Parathyroid adenoma (tissue), 2 donors: ENCODE measurements at regions not wholly inside any gene's neighbourhood (a gene's known extent, or its start where the extent isn't known, plus 50 kb on each side); places are given as distances from the start of the nearest gene placed in this dataset.

Source experiments
- H2AFZ ChIP-seq: fragments of 300-600 bp; sonication (generic); one replicate; pipeline ENCODE4 v1.7.0; 2017; ENCODE audit warnings: antibody characterized with exemption, mild to moderate bottlenecking
- H3K27ac ChIP-seq: fragments of 300-600 bp; sonication (generic); one replicate; pipeline ENCODE4 v1.7.0; 2017
- H3K27me3 ChIP-seq: fragments of 300-600 bp; sonication (generic); one replicate; pipeline ENCODE4 v1.7.0; 2017; ENCODE audit warnings: low read length; ENCODE audit not compliant: control insufficient read depth, insufficient read depth
- H3K36me3 ChIP-seq: fragments of 300-600 bp; sonication (generic); one replicate; pipeline ENCODE4 v1.7.0; 2017; ENCODE audit warnings: low read length; ENCODE audit not compliant: control insufficient read depth, insufficient read depth
- H3K4me1 ChIP-seq: fragments of 300-600 bp; sonication (generic); one replicate; pipeline ENCODE4 v1.7.0; 2017; ENCODE audit warnings: control low read depth
- H3K4me2 ChIP-seq: fragments of 300-600 bp; sonication (generic); one replicate; pipeline ENCODE4 v1.7.0; 2017; ENCODE audit warnings: low read length
- H3K4me3 ChIP-seq: fragments of 300-600 bp; sonication (generic); one replicate; pipeline ENCODE4 v1.7.0; 2017; ENCODE audit warnings: low read depth, low read length
- H3K79me2 ChIP-seq: fragments of 300-600 bp; sonication (generic); one replicate; pipeline ENCODE4 v1.7.0; 2017; ENCODE audit warnings: control low read depth
- H3K9ac ChIP-seq: fragments of 300-600 bp; sonication (generic); one replicate; pipeline ENCODE4 v1.7.0; 2017; ENCODE audit warnings: mild to moderate bottlenecking
- H3K9me3 ChIP-seq: fragments of 300-600 bp; sonication (generic); one replicate; pipeline ENCODE4 v1.7.0; 2017; ENCODE audit warnings: low read length; ENCODE audit not compliant: control insufficient read depth
- TF ChIP-seq, protein P1 (sequence below): fragments of 300-600 bp; sonication (generic); IDR thresholded peaks from one replicate; pipeline ENCODE4 v1.7.0; 2017; ENCODE audit warnings: antibody characterized with exemption, mild to moderate bottlenecking
- donor health status: primary hyperparathyroidism.

- no peak overlapping the region for H3K4me2 ChIP-seq
- no peak overlapping the region for H3K9ac ChIP-seq
- H2AFZ ChIP-seq, result no peak overlapping the region
- H3K79me2 ChIP-seq, result no peaks in the 10 kb centered on the region
- TF ChIP-seq, protein P1, sequence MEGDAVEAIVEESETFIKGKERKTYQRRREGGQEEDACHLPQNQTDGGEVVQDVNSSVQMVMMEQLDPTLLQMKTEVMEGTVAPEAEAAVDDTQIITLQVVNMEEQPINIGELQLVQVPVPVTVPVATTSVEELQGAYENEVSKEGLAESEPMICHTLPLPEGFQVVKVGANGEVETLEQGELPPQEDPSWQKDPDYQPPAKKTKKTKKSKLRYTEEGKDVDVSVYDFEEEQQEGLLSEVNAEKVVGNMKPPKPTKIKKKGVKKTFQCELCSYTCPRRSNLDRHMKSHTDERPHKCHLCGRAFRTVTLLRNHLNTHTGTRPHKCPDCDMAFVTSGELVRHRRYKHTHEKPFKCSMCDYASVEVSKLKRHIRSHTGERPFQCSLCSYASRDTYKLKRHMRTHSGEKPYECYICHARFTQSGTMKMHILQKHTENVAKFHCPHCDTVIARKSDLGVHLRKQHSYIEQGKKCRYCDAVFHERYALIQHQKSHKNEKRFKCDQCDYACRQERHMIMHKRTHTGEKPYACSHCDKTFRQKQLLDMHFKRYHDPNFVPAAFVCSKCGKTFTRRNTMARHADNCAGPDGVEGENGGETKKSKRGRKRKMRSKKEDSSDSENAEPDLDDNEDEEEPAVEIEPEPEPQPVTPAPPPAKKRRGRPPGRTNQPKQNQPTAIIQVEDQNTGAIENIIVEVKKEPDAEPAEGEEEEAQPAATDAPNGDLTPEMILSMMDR, result no peak
- H3K27me3 ChIP-seq, result peaks cover 4% of the 10 kb centered on the region
- H3K4me3 ChIP-seq, result no peak overlapping the region
- no peaks in the 10 kb centered on the region for H3K36me3 ChIP-seq
- no peaks in the 10 kb centered on the region for H3K4me1 ChIP-seq
- no peaks in the 10 kb centered on the region for H3K9me3 ChIP-seq
- H3K27ac ChIP-seq, result no peak overlapping the region
Observed at GRCh38 chr2:2484301-2484700, 153.2 kb upstream of the MYT1L start.

DNA sequence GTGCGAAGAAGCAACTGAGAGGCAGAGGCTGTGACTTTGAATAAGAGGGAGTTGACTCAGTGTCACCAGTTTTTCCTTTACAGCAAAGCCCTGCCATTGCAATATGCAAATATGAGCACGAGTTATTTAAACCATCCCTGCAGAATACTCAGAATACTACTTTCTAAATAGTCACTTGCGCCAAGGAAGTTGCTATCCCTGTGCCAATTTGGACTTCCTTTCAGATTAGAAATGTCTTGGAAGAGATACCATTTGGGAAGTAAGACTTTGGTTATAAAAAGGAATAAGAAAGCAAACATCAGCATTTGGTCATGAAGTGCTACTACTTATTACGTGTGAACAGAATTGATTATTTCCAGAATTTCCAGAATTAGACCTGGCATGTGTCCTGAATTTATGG is 151.8 kb upstream of the MYT1L start:
- TF ChIP-seq, protein P1, result no peak
- H3K36me3 ChIP-seq, result no peaks in the 10 kb centered on the region
- no peaks in the 10 kb centered on the region for H3K9me3 ChIP-seq
- no peak overlapping the region for H3K9ac ChIP-seq
- H3K79me2 ChIP-seq, result no peaks in the 10 kb centered on the region
- no peak overlapping the region for H3K4me3 ChIP-seq
- no peak overlapping the region for H2AFZ ChIP-seq
- no peak overlapping the region for H3K27ac ChIP-seq
- no peak overlapping the region for H3K4me2 ChIP-seq
- peaks cover 4% of the 10 kb centered on the region for H3K27me3 ChIP-seq
- H3K4me1 ChIP-seq, result no peaks in the 10 kb centered on the region

DNA sequence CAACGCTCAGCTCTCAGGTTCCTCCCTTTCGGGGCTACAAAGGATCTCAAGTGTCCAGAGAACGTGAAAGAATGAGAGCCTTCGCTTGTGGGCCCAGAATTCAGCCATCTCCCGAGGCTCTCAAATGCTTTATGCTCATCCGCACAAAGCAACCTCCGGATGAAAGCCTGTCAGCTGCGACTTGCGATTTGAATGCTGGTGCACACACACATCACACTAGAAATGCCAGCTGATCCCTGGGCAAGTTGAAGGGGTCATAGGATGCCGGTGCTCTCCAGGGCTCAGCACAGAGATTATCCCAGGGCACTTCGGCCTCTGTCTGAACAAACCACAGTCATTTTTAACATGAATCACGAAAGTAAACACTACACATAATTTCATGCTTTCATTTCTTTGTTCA is 141.8 kb upstream of the MYT1L start:
- no peaks in the 10 kb centered on the region for H3K79me2 ChIP-seq
- no peaks in the 10 kb centered on the region for H3K27me3 ChIP-seq
- TF ChIP-seq, protein P1, result no peak
- no peak overlapping the region for H3K9ac ChIP-seq
- H2AFZ ChIP-seq, result no peak overlapping the region
- no peak overlapping the region for H3K27ac ChIP-seq
- H3K4me3 ChIP-seq, result no peak overlapping the region
- no peak overlapping the region for H3K4me2 ChIP-seq
- no peaks in the 10 kb centered on the region for H3K9me3 ChIP-seq
- no peaks in the 10 kb centered on the region for H3K36me3 ChIP-seq
- no peaks in the 10 kb centered on the region for H3K4me1 ChIP-seq

DNA sequence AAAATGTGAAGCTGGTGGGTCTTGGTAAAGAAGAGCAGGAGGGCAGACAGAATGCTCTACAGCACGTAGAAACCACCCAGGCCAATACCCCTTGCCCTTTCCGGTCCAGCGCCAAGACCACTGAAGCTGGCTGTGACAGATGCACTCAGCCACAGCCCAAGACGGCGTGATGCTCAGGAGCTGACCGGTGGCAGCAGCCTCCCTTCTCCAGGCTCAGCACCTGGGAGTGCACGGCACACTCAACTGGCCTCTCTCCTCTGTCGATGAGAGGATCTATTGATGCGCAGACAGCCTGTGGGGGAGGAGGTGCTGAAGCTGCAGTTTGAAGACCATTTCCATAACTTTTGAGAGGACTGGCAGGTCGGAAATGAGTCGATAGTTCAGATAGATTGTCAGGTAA is 141.0 kb upstream of the MYT1L start:
- Histone ChIP-seq H3K79me2 (no peaks in the 10 kb centered on the region), H3K27ac (no peak overlapping the region), H3K4me3 (no peak overlapping the region), H3K9ac (no peak overlapping the region), H3K4me1 (no peaks in the 10 kb centered on the region), H3K9me3 (no peaks in the 10 kb centered on the region), H3K4me2 (no peak overlapping the region), H2AFZ (no peak overlapping the region), H3K36me3 (no peaks in the 10 kb centered on the region), H3K27me3 (no peaks in the 10 kb centered on the region)
- TF ChIP-seq, protein P1, result no peak

DNA sequence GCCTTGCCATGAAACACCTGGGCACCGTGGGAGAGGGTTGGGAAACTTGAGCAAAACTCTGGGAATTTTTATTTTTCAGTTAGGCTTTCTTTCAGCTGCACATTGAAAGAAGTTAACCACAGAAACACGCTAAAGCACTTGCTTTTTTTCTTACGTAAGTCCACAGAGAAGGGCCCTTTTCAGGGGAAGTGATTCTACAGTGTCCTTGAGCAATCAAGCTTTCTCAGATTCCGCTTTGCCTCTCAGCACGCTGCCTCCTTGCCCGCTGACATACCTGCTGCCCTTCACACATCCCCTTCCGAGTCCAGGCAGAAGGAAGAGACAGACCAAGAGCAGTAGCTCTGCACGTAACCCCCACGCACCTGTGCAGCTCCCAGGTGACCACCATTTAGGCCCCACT is 135.5 kb upstream of the MYT1L start:
- TF ChIP-seq, protein P1, result no peak
- no peaks in the 10 kb centered on the region for H3K27me3 ChIP-seq
- no peak overlapping the region for H2AFZ ChIP-seq
- no peaks in the 10 kb centered on the region for H3K79me2 ChIP-seq
- H3K9me3 ChIP-seq, result no peaks in the 10 kb centered on the region
- H3K4me1 ChIP-seq, result no peaks in the 10 kb centered on the region
- no peaks in the 10 kb centered on the region for H3K36me3 ChIP-seq
- H3K27ac ChIP-seq, result no peak overlapping the region
- H3K9ac ChIP-seq, result no peak overlapping the region
- no peak overlapping the region for H3K4me3 ChIP-seq
- H3K4me2 ChIP-seq, result no peak overlapping the region
